Stimulated activated CD8-positive, alpha-beta memory T cell treated with anti-CD3 and anti-CD28 coated beads, Interleukin-4, amount 100 ng/mL, for 4 hours (primary cell): ENCODE measurements at regions not wholly inside any gene's neighbourhood (a gene's known extent, or its start where the extent isn't known, plus 50 kb on each side); places are given as distances from the start of the nearest gene placed in this dataset.

Experiments used
- DNase-seq, 2 donors: peaks; one replicate each; pipeline ENCODE4 v3.0.0-alpha.2; 2020; ENCODE audit warnings: low read depth in 2 of 2, low spot score in 1 of 2

DNA sequence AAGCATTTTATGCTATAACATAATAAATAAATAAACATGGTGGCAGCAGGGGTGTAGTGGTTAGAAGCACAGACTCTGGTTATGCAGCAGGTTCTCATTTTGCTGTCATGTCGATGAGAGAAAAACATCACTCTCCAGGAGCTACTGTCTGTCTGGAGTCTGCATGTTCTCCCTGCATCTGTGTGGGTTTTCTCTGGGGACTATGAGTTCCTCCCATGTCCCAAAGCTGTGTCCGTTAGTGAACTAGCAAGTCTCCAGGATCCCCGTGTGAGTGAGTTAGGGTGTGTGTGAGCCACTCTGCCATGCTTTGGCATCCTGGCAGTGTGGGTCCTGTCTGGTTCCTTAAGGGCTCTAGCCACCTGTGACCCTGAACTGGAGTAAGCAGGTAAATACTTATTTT lies 585.6 kb upstream of the AGA start:
- no peak for DNase-seq

DNA sequence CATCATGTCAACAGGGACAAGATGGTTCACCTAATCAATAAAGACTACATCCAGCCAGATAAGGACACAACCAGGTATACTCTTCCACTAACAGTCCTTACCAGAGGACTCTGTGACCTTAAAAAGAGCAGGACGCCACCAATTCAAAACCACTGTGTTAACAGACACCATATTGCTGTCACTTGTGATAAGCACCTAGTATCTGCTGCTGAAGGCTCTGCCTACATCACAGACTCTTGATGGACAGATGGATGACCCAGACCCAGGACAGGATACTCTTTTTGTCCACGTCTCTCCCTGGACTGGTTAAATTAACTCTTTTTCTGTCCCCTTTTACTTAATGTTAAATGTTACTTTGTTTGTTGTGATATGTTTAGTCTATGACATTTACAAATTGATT lies 586.2 kb upstream of the AGA start:
- no peak for DNase-seq

DNA sequence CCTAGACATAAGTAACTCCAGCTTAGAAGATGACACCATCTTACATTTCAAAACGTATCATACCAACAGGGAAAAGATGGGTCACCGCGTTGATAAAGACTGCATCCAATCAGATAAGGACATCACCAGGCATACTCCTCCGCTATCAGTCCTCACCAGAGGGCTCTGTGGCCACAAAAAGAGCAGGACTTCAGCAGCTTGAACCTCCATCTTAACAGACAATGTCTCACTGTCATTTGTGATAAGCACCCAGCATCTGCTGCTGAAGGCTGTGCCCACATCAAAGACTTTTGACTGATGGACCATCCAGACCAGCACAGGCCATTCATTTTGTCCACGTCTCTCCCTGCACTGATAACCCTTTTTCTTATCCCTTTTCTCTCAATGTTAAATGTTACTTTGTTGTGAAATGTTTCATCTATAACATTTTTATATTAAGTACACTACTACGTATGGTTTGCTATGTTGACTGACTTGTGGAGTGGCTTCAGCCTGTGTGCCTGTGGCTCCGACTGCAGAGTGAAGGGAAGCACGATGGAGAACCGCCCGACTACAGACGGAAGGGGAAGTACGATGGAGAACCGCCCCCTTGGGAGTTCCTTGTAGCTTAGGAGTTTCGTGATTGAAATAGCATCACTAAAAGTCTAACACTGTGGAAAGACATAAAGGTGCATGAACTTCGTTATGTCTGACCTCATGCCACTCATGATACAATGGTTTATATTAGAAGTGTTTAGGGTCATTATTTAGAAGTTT lies 595.4 kb upstream of the AGA start:
- DNase-seq = no peak

DNA sequence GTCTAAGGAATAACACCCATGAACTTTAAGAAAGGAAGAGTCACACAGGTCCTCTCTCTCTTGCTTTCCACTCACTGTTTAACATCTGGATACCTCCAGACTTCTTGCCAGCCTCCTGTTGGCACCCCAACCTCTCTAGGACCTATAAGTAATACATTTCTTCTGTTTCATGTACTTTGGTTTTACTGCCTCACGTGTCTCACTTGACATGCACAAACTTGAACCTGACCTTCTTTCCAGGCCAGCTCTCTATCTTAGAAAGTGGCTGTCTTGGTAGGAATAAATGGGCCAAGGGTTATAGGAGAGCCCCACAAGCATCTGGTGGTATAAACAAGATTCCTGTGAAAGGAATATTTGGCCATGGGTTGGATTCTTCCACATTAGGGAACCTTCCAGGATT lies 614.8 kb upstream of the AGA start:
- DNase-seq = no peak

DNA sequence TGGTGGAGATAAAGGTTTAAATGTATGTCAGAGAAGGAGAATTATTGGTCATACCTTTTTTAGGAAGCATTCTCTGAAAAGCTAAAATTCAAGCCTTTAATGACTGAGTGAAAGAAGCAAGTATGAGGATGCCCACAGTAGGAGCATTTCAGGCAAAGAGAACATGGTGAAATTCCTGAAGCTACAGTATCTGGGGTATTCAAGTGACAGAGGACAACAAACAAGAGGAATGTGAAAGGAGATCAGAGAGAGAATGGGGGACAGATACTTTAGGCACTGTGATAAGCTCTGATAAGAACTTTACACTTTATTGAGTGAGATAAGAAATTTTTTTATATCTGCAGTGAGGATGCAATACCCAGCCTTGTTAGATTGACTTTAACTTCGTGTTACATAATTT lies 621.3 kb upstream of the AGA start:
- DNase-seq = no peak

DNA sequence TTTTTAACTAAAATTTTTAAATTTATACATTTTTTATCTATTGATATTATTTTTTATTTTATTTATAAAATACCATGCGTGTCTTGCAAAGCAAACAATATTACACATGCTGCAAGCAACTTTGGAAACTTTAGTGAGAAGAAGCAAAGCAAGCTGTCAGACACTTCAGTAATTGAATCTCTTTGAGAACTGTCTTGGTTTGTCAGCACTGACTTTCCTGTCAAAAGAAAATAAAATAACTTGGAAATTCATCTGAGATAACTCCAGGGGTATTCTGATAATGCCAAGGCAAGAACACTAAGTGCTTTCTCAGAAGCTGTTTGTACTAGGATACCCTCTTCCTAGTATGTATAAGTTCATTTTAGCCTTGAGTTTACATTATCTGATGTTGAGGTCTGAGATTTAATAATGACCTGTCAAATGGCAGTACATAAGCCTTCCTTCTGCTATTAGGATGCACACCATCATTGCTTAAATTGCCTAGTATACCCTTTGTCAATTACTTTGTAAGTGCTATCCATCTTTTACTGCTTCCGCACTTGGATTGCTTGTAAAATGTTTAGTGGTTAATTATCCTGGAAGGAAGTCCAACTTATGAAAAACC lies 624.2 kb upstream of the AGA start:
- no peak for DNase-seq

DNA sequence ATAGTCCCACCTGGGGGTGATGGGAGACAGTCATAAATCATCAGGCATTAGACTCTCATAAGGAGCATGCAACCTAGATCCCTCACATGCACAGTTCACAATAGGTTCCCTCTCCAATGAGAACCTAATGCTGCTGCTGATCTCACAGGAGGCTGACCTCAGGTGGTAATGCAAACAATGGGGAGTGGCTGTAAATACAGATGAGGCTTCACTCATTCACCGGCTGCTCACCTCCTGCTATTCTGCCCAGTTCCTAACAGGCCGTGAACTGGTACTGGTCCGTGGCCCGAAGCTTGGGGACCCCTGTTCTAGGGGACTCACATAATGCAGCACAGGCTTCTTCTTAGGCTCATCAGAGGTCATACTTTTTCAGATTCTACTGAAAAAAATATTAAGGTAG lies 625.9 kb upstream of the AGA start:
- no peak for DNase-seq

DNA sequence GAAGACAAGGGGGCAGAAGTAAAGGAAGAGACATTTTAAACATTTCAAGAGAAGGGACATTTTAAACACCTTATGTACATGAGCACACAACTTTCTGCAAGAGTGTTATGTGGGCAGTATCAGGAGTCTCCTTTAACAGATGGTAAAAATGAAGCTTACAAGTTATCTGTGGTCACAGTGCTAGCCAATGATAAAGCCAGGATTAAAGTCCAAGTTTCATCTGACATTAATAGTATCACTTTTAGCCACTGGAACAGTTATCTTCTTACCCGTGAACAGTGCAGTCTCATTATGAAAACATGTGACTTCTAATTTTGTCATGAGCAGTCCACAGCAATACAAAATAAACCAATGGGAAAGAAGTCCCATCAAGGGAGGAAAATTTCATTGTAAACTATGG lies 627.9 kb upstream of the AGA start:
- no peak for DNase-seq

DNA sequence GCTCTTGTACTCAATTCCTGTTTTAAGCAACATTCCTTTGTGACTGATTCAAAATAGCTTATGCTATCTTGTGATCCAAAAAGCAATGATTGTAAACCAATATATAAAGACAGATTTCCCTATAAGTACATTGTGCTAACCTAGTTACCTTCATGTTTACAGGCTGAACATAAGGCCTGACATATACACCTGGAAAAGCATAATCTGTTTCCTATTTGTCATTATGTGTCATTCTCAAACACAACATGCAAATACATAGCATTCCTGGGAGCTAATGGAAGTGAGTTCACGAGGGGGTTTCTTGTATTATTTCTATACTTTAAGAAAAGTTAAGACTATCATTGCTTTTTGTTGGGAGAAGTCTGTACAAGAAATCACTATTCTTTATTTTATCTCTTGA lies 638.1 kb upstream of the AGA start:
- no peak for DNase-seq

DNA sequence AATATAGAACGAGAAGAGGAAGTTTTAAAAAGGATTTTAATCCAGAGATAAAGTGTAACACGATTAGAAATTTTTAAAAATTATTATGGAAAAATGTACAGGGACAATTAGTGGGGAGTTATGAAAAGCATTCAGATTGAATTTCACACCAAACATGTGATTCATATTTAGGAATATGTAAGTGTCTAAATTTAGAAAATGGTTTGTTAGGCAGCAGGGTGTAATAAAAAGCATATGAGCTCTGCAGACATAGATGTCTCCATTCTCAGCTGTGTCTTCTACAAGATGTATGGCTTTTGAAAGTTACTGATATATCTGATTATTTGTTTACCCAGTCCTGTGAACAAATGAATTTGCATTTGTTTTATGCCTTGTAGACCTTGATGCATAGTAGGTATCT lies 638.9 kb upstream of the AGA start:
- no peak for DNase-seq

DNA sequence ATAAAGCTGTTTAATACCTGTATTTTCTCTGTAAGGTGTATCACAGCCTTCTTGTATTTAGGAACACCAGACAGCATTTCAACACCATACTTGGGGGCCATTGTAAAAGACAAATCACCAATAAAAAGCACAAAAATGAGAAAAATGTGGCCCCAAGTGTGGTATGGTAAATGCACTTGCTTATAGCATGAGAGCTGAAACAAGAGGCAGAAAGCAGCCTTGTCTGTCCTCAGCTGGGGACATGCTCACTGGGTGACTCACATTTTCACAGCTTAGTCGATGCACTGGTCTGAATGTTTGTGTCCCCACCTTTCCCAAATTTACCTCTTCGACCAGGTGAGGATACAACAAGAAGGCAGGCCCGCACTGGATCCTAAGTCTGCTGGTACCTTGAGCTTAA lies 639.7 kb upstream of the AGA start:
- DNase-seq = no peak

DNA sequence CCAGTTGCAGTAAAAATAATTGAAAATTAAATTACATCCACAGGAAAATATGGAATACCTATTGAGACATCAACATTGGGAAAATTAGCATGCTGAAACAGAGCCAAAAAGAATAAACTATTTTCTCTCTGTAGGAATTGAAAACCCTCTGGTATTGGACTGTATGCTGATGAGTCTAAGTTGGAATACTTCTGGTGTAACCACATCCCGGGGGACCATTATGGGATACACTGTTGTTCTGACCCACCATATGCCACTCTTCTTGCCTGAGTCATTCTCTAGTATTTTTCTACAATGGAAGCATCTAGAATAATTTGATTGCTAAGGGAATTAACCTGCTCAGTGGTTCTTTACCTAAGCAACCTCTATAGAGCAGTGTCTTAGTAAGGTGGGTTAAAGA lies 640.7 kb upstream of the AGA start:
- no peak for DNase-seq

DNA sequence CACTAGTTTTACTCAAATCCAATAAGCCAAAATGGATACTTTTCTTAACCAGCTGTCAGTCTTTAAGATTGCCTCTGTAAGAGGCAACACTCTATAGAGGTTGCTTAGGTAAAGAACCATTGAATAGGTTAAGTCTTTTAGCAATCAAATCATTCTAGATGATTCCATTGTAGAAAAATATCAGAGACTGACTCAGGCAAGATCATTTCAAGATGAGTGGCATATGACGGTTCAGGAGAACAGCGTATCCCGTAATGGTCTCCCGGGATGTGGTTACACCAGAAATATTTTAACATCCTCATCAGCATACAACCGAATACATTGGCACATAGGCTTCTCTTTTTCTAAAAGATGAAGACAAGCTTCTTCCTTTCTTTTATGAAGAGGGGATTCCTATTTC lies 641.7 kb upstream of the AGA start:
- DNase-seq = no peak

DNA sequence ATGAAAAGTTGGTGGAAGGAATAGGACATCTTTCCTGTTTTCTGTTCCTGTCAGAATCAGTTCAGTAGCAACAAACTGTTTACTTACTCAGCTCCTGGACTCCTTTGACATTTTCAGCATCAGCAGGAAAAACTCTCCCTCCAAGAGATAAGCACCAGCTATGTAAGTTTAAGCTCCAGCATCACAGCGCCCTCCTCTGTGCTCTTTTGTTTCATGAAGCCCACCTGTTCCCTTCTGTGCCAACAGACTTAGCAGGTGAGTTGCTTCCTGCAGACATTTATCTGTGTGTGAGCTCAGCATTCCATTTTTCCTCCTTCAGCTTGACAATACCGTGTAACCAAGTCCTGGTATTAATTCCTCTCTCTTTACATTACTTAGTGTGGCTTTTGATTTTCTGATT lies 644.1 kb upstream of the AGA start:
- DNase-seq = no peak

DNA sequence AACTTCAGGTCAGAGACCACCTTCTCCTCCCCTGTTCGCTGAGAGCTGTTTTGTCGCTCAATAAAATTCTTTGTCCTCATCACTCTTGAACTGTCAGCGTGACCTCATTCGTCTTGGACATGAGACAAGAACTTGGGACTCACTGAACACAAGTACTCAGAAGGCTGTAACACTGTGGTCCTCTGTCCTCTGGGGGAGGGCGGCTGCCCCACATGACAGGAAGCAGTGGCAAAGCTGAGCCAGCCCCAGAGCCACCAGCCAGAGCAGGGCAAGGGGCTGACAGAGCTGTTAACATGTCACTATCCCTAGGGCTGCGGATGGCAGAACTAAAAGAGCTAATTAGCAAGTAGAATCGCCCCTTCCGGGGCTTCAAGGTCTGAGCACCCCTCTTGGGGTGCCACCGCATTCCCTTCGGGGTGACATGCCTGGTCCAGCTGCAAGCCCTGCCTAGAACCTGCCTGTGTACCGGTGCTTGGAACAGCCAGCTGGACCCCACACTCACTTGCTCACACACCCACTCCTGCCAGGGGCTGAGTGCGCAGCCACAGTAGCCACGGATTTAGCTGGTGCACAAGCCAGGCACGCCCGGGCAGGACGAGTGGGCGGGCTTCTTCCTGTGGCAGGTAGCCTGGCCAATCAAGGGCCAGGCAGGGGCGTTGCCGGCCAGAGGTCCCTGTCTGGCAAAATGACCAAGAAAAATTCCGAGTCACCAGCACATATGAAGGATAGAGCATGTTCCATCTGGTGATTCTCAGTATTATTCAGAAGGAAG lies 648.6 kb upstream of the AGA start:
- DNase-seq = no peak

DNA sequence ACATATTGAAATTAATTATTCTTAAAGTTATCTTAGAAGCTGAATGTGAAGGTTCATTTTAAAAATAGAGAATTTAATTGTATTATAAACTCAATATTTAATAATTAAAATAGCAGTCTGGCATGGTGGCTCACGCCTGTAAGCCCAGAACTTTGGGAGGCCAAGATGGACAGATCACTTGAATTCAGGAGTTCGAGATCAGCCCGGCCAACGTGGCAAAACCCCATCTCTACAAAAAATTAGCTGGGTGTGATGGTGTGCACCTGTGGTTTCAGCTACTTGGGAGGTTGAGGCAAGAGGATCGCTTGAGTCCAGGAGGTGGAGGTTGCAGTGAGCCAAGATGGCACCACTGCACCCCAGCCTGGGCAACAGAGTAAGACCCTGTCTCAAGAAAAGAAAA lies 659.9 kb upstream of the AGA start:
- no peak for DNase-seq

DNA sequence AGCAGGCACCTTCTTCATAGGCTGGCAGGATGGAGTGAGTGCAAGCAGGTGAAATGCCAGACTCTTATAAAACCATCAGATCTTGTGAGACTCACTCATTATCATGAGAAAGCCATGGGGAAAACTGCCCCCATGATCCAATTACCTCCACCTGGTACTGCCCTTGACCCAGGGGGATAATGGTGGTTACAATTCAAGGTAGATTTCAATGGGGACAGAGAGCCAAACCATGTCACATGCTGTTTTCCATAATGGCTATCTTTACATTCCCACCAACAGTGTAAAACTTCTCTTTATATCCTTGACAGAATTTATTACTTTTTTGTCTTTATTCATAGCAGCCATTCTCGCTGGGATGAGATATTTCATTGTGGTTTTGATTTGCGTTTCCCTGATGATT lies 663.0 kb upstream of the AGA start:
- DNase-seq = no peak

DNA sequence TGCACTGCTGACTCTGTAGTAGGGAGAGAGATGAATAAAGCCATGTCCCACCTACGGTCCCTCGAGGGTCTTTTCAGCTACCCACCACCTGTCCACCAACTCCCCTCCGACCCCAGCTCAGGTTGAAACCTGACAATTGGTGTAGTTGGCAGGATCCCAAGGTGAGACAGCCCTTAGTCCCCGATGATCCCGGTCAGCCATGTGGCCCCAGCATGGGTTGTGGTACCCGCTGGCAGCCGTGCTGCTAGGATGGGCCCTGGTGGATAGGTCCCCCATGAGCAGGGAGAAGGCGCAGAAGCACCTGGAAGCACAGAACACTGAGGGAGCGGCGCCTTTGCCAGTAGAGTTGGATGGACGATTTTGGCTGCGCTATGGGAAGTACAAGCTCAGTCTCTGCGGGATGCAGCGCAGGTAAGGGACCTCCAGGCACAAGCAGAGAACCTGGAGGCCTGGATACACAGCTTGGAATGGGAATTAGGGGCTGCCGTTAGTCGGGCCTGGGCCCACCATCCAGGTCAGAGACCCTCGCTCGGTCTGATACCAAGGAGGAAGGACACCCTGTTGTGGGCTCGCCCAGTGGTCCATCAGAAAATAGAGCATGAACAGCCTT lies 694.6 kb upstream of the AGA start:
- no peak for DNase-seq

DNA sequence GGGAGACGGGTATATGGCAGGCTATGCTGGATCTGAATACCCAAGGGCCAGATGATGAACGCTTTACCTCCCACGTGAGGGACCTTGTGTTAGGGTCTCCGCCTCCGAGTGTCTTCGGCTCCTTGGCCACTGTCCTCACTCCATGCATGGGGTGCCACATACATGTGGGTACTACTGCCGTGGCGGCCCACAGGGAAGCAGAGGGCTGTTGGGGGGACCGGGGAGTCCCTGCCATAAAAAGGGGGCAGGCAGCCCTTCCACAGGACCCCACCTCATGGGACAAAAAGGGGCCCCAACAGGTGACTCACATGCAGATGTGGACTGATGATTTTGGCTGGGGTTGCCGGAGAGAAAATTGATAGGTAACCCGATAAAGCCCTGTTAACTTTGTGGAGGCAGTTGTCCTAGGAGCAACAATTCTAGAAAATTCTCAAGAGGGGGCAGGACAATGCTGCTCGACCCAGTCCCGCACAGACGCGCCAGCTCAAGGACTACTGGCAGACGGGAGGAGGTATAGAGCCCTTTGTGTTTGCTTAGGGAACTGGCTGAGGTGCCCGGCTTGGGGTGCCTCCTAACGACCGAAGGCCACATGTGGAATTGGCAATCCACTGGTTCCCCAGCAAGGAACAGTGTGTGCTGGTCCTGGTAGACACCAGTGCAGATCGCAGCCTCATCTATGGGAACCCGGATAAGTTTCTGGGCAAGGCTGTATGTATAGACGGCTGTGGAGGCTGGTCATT lies 695.7 kb upstream of the AGA start:
- no peak for DNase-seq

DNA sequence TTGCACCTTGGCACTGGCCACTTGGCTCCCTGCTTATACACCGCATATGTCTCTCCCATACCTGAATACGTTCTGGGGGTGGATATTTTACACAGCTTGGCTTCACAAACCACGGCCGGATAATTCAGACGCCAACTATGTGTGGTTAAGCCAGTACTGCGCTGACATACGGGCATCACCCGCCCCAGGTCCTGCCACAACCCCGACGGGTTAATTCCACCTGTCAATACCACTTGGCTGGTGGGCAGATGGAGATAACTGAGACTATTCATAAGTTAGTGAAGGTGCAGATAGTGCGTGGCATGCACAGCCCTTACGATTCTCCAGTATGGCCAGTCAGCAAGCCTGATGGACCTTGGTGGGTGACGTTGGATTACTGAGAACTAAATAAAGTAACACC lies 696.3 kb upstream of the AGA start:
- DNase-seq = no peak

DNA sequence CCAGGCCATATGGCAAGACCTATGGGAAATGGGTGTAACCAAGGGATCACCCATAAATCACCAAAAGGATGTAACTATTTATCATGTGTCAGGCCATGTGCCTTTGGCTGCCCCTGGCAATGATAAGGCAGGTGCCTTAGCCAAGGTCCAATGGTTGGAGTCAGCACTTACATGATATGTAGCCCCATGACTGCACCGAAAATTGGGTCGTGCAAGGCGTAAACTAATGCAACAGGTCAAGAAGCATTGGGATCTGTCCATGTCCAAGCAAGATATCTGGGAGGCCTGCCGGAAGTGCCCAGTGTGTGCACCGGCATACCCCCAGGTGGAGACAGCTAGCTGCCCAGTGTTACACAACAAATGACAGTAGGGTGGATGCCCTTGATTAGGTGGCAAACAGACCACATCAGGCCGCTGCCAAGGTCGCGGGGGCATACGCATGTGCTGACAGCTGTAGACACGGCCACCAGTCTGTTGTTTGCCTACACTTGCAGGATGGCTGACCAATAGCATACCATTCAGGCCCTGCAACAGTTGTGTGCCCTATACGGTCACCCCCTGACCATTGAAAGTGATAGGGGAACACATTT lies 698.2 kb upstream of the AGA start:
- no peak for DNase-seq
